ENCODE measurements at regions not wholly inside any gene's neighbourhood (a gene's known extent, or its start where the extent isn't known, plus 50 kb on each side); places are given as distances from the start of the nearest gene placed in this dataset.

- no peak for DNase-seq
Observed at GRCh38 chr12:88418856-88419497, 161.3 kb downstream of the KITLG start.

- no peak for DNase-seq
Observed at GRCh38 chr12:88419794-88420193, 160.5 kb downstream of the KITLG start.

- no peak for DNase-seq
Observed at GRCh38 chr12:88420457-88420856, 159.8 kb downstream of the KITLG start.

- DNase-seq, result no peak
Observed at GRCh38 chr12:88424791-88425730, 155.2 kb downstream of the KITLG start.

- DNase-seq, result no peak
Observed at GRCh38 chr12:88428350-88428749, 151.9 kb downstream of the KITLG start.

GRCh38 chr12:88431246-88431645, 149.0 kb downstream of the KITLG start:
- DNase-seq, result no peak

- no peak for DNase-seq
Observed at GRCh38 chr12:88432531-88433490, 147.5 kb downstream of the KITLG start.

GRCh38 chr12:88433997-88434703, 146.1 kb downstream of the KITLG start:
- no peak for DNase-seq

GRCh38 chr12:88435334-88436076, 144.8 kb downstream of the KITLG start:
- DNase-seq, result no peak

GRCh38 chr12:88437226-88437625, 143.0 kb downstream of the KITLG start:
- DNase-seq, result no peak
